Loucy (cell line): ENCODE measurements at regions not wholly inside any gene's neighbourhood (a gene's known extent, or its start where the extent isn't known, plus 50 kb on each side); places are given as distances from the start of the nearest gene placed in this dataset.

Source experiments
- H2AFZ ChIP-seq: fragments of 200-600 bp; sonication (generic); 2 replicates; pipeline ENCODE4 v1.6.0; 2016; ENCODE audit warnings: antibody characterized with exemption, mild to moderate bottlenecking, low read length, moderate library complexity
- H3F3A ChIP-seq: fragments of 200-600 bp; 2 replicates; pipeline ENCODE4 v1.6.0; 2016; ENCODE audit warnings: antibody characterized with exemption, low read depth, mild to moderate bottlenecking
- H3K27me3 ChIP-seq: fragments of 200-600 bp; sonication (generic); 2 replicates; pipeline ENCODE4 v1.6.1; 2014; ENCODE audit warnings: low read length, mild to moderate bottlenecking; ENCODE audit not compliant: insufficient read depth, poor library complexity, severe bottlenecking
- H3K36me3 ChIP-seq: fragments of 200-600 bp; sonication (generic); 2 replicates; pipeline ENCODE4 v1.6.1; 2016; ENCODE audit warnings: low read length; ENCODE audit not compliant: insufficient read depth
- H3K4me1 ChIP-seq: fragments of 200-600 bp; sonication (generic); 2 replicates; pipeline ENCODE4 v1.5.1; 2014; ENCODE audit warnings: low read length, mild to moderate bottlenecking; ENCODE audit not compliant: insufficient read depth, poor library complexity, severe bottlenecking
- H3K4me2 ChIP-seq: fragments of 200-600 bp; sonication (generic); 2 replicates; pipeline ENCODE4 v1.6.0; 2014; ENCODE audit warnings: antibody characterized with exemption, low read length, low read depth, mild to moderate bottlenecking; ENCODE audit not compliant: poor library complexity, severe bottlenecking
- H3K4me3 ChIP-seq: fragments of 200-600 bp; sonication (generic); 2 replicates; pipeline ENCODE4 v1.5.1; 2014; ENCODE audit warnings: low read length, mild to moderate bottlenecking, mixed read lengths; ENCODE audit not compliant: poor library complexity, severe bottlenecking
- H3K79me2 ChIP-seq: fragments of 200-600 bp; sonication (generic); 2 replicates; pipeline ENCODE4 v1.6.1; 2014; ENCODE audit warnings: low read length; ENCODE audit not compliant: insufficient read depth
- H3K9ac ChIP-seq: fragments of 200-600 bp; sonication (generic); 2 replicates; pipeline ENCODE4 v1.6.0; 2014; ENCODE audit warnings: mild to moderate bottlenecking, low read depth, low read length, moderate library complexity; ENCODE audit not compliant: poor library complexity, severe bottlenecking
- H3K9me2 ChIP-seq: fragments of 200-600 bp; sonication (generic); replicated peaks from 2 replicates; pipeline ENCODE4 v1.6.1; 2016; ENCODE audit warnings: low read depth, low read length, mixed read lengths
- H3K9me3 ChIP-seq: fragments of 200-600 bp; sonication (generic); 2 replicates; pipeline ENCODE4 v1.6.1; 2014; ENCODE audit warnings: mild to moderate bottlenecking, antibody characterized with exemption, low read length, low read depth; ENCODE audit not compliant: insufficient read depth
- H4K20me1 ChIP-seq: fragments of 200-600 bp; sonication (generic); 2 replicates; pipeline ENCODE4 v1.6.0; 2014; ENCODE audit warnings: antibody characterized with exemption, low read length, mild to moderate bottlenecking; ENCODE audit not compliant: insufficient read depth, poor library complexity, severe bottlenecking
- EZH2phosphoT487 ChIP-seq: fragments of 200-600 bp; IDR thresholded peaks from 2 replicates; pipeline ENCODE4 v1.6.1; 2018; ENCODE audit warnings: antibody characterized with exemption, mild to moderate bottlenecking, moderate library complexity, borderline replicate concordance
- TF ChIP-seq, protein P1 (sequence below): fragments of 200-600 bp; sonication (generic); conservative IDR thresholded peaks from 2 replicates; pipeline ENCODE4 v1.5.1; 2014; ENCODE audit warnings: mild to moderate bottlenecking, antibody characterized with exemption, low read length

DNA sequence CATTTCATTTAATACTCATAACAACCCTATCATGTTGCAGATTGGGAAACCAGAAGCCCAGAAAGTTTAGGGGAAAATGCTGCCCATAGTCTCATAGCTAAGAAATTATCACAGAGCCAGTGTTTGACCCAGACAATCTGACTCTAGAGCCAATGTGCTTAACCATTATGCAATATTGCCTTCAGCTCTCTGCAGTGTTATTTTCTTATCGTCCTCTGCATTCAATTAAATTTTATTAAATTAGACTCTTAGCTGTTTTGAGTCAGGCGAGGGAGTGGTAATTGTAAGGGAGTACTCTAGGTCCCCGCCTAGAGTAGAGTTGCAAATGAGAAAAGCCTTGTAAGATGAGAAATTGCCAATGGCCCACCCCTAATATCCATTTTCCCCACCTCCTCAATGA, 191.1 kb downstream of the TTLL7 start:
- H3K9me3 ChIP-seq = no peaks in the 10 kb centered on the region
- TF ChIP-seq EZH2phosphoT487 = no peak
- TF ChIP-seq, protein P1, sequence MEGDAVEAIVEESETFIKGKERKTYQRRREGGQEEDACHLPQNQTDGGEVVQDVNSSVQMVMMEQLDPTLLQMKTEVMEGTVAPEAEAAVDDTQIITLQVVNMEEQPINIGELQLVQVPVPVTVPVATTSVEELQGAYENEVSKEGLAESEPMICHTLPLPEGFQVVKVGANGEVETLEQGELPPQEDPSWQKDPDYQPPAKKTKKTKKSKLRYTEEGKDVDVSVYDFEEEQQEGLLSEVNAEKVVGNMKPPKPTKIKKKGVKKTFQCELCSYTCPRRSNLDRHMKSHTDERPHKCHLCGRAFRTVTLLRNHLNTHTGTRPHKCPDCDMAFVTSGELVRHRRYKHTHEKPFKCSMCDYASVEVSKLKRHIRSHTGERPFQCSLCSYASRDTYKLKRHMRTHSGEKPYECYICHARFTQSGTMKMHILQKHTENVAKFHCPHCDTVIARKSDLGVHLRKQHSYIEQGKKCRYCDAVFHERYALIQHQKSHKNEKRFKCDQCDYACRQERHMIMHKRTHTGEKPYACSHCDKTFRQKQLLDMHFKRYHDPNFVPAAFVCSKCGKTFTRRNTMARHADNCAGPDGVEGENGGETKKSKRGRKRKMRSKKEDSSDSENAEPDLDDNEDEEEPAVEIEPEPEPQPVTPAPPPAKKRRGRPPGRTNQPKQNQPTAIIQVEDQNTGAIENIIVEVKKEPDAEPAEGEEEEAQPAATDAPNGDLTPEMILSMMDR = no peak
- H3K4me2 ChIP-seq = no peak overlapping the region
- no peaks in the 10 kb centered on the region for H3F3A ChIP-seq
- no peak overlapping the region for H3K9ac ChIP-seq
- H3K27me3 ChIP-seq = no peaks in the 10 kb centered on the region
- H3K4me1 ChIP-seq = no peaks in the 10 kb centered on the region
- H4K20me1 ChIP-seq = no peaks in the 10 kb centered on the region
- no peak overlapping the region for H2AFZ ChIP-seq
- H3K36me3 ChIP-seq = no peaks in the 10 kb centered on the region
- H3K4me3 ChIP-seq = no peak overlapping the region
- no peaks in the 10 kb centered on the region for H3K79me2 ChIP-seq
- H3K9me2 ChIP-seq = no peaks in the 10 kb centered on the region

DNA sequence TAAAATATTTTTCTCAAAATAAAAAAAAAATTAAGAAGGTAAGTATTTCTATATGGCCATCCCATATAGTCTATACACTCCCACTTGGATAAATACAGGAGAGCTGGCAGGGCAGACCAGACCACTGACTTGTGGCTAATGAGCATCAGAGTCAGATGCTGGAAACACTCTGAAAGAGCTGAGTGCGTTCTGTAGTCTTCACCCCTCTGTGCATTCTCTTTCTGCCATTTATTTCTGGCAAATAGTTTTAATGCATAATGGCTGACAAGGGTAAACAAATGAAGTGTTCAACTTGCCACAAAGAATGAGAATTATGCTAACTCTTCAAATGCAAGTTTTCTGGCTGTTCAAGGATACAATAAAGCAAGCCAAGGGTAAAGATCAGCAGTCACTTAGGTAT, 191.7 kb downstream of the TTLL7 start:
- Histone ChIP-seq H2AFZ (no peak overlapping the region), H3K9ac (no peak overlapping the region), H3K36me3 (no peaks in the 10 kb centered on the region), H3K4me2 (no peak overlapping the region), H3K79me2 (no peaks in the 10 kb centered on the region), H3K9me2 (no peaks in the 10 kb centered on the region), H3K9me3 (no peaks in the 10 kb centered on the region), H3K27me3 (no peaks in the 10 kb centered on the region), H3K4me3 (no peak overlapping the region), H3K4me1 (no peaks in the 10 kb centered on the region), H3F3A (no peaks in the 10 kb centered on the region), H4K20me1 (no peaks in the 10 kb centered on the region)
- TF ChIP-seq, protein P1 = no peak
- no peak for TF ChIP-seq EZH2phosphoT487

DNA sequence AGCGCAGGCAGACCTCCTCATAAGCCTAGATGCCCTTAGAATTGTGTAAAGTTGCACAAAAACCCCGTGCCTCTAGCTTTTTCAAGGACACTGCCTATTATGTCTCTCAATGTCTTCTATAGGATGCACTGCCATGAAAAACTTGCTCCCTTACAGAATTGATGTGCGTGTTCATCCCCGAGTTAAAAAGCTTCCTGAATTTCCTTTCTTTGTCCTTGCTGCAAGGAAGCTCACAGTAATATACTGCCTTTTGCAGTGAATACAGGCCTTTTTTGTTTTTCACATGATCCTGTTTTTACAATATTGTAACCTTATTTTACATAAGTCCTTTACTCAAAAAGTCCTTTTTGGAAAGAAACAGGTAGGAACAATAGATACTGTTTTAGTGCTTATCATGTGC, 193.0 kb downstream of the TTLL7 start:
- H4K20me1 ChIP-seq = no peaks in the 10 kb centered on the region
- no peaks in the 10 kb centered on the region for H3K9me3 ChIP-seq
- H3F3A ChIP-seq = no peaks in the 10 kb centered on the region
- TF ChIP-seq, protein P1 = no peak
- no peaks in the 10 kb centered on the region for H3K4me1 ChIP-seq
- no peak overlapping the region for H2AFZ ChIP-seq
- no peaks in the 10 kb centered on the region for H3K79me2 ChIP-seq
- no peaks in the 10 kb centered on the region for H3K9me2 ChIP-seq
- H3K9ac ChIP-seq = no peak overlapping the region
- no peaks in the 10 kb centered on the region for H3K27me3 ChIP-seq
- H3K36me3 ChIP-seq = no peaks in the 10 kb centered on the region
- no peak overlapping the region for H3K4me3 ChIP-seq
- no peak overlapping the region for H3K4me2 ChIP-seq
